ENCODE measurements at regions not wholly inside any gene's neighbourhood (a gene's known extent, or its start where the extent isn't known, plus 50 kb on each side); places are given as distances from the start of the nearest gene placed in this dataset.
"Not testable (repeated sequence)": the region's sequence is repeated elsewhere in the genome, so short reads cannot be mapped to it uniquely, and the experiment has no call there.

DNA sequence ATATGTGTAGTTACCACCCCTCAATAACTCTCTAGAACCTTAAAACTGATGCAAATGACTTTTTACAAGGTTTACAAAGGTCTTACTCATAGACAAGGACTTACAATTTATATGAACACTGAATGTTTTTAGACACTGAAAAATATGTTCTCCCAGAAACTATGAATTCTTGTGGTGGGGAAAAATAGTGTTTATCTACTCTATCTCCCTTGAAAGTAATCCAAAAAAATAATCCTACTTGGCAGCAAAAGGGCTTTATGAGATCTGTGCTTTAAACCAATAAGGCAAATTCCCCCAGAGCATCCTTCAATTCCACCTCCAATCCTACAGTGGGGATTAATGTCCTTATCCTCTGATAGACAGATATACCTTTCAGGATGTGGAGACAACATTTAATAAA lies 1984.1 kb upstream of the RAG2 start:
- DNase-seq (ENCODE audit: low spot score) = no peak

DNA sequence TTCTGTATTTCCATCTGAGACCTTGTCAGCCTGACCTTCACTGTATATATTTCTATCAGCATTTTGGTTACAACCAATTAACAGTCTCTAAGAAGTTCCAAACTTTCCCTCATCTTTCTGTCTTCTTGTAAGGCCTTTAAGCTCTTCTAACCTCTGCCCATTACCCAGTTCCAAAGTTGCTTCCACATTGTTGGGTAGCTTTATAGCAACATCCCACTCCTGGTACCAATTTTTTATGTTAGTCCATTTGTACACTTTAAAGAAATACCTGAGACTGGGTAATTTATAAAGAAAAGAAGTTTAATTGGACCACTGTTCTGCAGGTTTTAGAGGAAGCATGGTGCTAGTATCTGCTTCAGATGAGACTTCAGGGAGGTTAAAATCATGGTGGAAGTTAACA lies 1979.7 kb upstream of the RAG2 start:
- DNase-seq (ENCODE audit: low spot score) = no peak

DNA sequence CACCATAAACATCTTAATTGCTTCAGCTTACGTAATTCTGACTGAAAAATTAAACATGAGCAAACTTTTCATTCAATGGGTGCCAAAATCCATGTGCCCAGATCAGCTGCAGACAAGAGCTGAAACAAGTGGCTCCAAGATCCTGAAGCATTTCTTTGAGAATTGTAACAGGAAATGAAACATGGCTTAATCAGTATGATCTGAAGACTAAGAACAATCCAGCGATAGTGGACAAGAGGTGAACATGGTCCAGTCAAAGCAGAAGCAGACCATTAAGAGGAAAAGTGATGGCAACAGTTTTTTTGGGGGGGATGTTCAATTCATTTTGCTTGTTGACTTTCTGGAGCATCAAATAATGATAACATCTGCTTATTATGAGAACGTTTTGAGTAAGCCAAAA lies 1964.5 kb upstream of the RAG2 start:
- DNase-seq (ENCODE audit: low spot score) = no peak

DNA sequence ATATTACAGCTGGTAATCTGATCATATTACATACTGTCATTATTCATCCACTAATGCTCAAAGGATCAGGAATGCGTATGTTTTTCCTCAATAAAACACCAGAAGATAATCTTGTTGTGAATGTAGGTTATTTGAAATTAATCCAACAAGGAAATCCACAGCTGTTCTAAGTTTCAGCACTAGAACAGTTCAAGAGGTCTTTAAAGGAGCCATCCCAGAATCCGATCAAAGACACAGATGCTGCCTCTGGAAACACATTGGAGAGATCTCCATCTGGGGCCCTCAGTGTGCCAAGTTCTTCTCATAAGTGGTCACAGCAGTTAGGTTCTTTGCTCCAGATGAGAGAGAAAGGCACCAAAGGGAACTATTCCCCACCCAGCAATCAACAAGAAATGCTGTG lies 1955.1 kb upstream of the RAG2 start:
- no peak for DNase-seq (ENCODE audit: low spot score)

DNA sequence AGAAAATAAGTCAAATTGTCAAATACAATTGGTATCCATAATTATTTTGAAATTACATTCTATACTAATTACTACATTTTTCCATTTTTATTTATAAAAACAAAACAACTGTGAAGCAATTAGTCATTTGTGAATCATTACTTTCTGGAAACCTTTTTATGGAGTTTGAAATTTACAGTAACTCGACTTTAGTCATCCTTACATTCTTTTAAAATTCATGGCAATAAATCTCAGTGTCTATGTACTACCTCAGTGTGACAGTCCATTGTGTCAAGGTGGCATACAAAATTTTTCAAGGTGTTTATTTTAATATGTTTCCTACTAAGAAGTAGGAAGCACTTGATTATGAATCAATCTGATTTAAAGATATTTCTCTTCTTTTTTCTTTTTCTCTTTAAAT lies 1949.4 kb upstream of the RAG2 start:
- DNase-seq (ENCODE audit: low spot score) = no peak

DNA sequence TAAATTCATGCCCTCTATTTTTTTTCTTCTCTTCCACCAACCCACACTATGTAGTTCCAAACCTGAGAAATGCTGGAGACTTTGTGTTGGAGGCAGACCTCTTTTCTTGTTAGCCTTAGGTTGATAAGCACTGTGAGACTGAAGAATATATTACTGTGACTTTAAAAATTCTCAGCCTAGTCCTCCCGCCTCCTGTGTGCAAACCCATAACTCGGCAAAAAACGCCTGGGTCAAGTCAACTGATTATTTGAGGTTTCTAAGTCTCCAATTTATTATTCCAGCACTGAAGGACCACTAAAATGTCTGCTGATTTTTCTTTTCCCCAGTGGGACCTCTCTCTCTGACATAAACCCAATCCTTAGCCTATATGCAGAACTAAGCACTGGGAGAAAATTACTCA lies 1946.0 kb upstream of the RAG2 start:
- DNase-seq (ENCODE audit: low spot score) = no peak

DNA sequence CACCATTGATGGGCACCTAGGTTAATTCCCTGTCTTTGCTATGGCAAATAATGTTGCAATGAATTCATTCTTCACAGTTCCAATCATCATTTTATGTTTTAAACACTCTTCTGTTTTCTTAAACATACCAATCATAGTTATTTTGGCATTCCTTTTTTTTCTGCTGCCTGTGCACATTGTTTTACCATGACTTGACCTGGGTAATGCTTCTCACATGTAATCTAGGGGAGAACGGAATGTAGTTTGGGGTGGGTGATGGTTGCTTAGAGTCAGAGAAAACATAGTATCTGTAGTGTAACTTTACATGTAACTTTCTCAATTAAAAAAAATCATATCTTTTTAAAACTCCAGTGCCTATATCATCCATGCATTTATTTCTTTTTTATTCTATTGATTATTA lies 1945.3 kb upstream of the RAG2 start:
- DNase-seq (ENCODE audit: low spot score) = no peak

DNA sequence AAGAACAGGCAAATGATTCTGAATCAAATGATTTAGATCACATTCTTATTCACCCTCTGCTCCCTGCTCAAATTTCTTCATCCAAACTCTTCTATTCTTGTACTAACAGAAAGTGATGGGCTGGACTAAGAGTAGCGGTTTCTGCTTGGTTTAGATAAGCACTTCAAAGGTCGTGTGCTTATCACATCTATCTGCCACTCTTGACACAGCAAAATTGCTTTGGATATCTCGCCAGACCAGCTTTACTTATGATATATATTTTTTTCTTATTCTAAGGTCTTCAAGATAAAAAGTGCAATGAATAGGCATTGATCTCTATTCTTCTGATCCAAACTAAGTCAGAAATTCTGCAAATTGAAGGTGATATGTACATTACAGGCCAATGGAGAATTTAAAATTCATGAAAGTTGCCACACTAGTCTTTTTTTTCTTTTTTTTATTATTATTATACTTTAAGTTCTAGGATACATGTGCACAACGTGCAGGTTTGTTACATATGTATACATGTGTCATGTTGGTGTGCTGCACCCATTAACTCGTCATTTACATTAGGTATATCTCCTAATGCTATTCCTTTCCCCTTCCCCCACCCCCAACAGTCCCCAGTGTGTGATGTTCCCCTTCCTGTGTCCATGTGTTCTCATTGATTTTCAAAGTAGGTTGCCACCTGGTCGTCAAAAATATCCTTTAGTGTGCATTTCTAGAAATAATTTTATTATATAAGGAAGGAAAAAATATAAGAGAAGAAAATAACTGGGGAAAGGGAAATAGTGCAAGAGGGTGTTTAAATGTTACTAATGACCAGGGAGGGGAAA lies 1941.0 kb upstream of the RAG2 start:
- no peak for DNase-seq (ENCODE audit: low spot score)

DNA sequence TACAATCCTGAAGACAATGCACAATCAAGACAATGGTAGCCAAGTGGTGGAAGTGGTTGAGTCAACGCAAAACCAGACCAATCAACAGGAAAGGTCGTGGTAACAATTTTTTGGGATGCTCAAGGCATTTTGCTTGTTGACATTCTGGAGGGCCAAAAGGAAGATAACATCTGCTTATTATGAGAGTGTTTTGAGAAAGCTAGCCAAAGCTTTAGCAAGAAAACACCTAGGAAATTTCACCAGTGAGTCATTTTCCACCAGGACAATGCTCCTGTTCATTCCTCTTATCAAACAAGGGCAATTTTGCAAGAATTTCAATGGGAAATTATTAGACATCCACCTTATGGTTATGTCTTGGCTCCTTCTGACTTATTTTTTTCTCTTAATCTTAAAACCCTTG lies 1932.2 kb upstream of the RAG2 start:
- DNase-seq (ENCODE audit: low spot score) = no peak

DNA sequence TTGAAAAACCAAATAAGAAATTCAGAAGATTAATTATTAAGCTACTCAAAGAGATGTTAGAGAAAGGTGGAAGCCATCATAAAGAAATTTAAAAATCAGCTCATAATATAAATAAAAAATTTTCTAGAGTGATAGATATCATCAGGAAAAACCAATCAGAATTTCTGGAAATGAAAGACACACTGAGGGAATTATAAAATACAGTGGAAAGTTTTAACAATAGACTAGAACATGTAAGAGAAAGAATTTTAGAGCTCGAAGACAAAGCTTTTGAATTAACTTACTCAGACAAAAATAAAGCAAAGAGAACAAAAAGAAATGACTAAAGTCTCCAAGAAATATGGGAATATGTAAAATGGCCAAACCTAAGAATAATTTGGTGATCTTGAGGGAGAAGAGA lies 1926.9 kb upstream of the RAG2 start:
- DNase-seq (ENCODE audit: low spot score) = no peak

DNA sequence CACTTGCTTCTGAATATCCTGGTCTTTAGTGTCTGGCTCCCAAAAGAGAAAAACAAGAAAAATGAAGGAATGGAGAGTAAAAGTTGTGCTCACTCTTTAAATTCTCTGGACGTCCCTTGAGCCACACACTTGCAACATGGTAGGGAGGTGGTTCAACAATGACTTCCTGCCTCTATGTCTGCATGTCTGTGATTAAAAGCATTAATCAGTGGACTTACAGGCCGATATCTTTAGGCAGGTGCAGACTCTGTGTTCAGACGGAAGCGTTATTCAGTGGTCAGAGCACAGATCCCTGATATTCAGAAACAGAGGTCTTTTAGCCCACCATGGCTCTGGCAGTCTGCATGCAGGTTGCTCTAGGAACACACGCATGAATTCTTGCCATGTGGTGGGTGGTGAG lies 1920.0 kb upstream of the RAG2 start:
- DNase-seq (ENCODE audit: low spot score) = no peak

DNA sequence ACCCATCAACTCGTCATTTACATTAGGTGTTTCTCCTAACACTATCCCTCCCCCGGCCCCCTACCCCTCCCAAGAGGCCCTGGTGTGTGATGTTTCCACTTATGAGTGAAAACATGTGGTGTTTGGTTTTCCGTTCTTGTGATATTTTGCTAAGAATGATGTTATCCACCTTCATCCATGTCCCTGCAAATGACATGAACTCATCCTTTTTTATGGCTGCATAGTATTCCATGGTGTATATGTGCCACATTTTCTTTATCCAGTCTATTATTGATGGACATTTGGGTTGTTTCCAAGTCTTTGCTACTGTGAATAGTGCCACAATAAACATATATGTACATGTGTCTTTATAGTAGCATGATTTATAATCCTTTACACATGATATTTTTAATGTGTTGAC lies 1914.8 kb upstream of the RAG2 start:
- not testable (repeated sequence) for DNase-seq (ENCODE audit: low spot score)

DNA sequence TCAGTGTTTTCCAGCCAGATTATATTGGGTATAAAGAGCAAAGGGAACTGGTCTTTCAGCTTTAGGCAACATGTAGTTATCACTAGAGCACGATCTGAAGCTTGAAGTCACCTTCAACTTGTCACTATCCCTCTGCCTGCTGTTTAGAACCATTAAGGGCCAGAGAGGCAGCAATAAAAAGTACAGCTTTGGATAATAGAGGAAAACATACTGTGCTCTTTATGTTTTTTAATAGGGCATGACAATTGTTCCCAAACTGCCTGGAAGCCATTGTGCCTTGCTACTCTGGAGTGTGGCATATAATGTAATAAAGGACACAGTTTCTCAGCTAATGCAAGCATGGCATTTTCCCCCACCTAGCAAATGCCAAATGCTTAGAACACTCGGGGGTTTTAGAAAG lies 1912.0 kb upstream of the RAG2 start:
- DNase-seq (ENCODE audit: low spot score) = no peak

DNA sequence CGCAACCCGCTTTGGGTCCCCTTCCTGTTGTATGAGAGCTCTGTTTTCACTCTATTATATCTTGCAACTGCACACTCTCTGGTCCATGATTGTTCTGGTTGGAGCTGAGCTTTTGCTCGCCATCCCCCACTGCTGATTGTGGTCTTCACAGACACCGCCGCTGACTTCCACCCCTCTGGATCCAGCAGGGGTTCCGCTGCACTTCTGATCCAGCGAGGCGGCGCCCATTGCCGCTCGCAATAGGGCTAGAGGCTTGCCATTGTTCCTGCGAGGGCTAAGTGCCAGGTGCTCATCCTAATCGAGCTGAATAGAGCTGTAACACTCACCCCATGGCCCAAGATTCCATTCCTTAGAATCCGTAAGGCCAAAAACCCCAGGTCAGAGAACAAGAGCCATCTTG lies 1905.8 kb upstream of the RAG2 start:
- no peak for DNase-seq (ENCODE audit: low spot score)

DNA sequence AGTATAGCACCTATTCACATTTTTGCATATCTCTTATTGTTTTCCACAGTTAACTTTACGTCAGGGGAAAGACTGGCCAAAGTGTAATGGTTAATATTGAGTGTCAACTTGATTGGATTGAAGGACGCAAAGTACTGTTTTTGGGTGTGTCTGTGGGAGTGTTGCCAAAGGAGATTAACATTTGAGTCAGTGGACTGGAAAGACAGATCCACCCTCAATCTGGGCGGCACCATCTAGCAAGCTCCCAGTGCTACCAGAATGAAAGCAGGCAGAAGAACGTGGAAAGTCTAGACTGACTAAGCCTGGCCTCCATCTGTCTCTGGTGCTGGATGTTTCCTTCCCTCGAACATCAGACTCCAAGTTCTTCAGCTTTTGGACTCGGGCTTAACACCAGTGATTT lies 1900.7 kb upstream of the RAG2 start:
- DNase-seq (ENCODE audit: low spot score) = no peak

DNA sequence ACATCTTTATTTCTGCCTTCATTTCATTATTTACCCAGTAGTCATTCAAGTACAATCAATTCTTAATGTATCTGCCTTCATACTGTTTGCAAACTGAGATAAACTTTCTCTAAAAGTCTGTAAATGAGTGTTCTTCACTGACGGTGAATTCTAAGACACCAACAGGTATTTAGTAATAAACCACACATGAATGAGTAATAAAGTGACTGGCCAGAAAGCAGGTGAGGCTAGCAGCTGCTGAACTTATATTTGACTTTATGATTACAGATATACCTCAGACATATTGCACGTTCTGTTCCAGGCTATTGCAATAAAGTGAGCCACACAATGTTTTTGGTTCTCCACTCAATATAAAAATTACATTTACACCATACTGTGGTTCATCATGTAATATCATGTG lies 1894.0 kb upstream of the RAG2 start:
- DNase-seq (ENCODE audit: low spot score) = no peak

DNA sequence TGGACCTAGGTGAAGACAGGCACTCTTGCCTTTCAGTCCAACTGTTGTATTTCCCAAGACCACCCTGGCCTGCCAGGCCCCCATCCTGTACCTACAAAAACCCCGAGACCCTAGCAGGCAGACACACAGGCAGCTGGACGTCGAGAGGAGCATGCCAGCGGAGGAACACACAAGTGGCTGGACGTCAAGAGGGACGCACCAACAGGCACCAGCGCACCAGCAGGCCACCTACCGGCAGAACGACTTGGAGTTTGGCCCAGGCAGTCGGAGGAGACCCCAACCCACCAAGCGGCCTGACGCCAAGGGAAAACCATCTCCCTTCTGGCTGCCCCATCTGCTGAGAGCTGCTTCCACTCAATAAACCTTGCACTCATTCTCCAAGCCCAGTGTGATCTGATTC lies 1883.4 kb upstream of the RAG2 start:
- no peak for DNase-seq (ENCODE audit: low spot score)

DNA sequence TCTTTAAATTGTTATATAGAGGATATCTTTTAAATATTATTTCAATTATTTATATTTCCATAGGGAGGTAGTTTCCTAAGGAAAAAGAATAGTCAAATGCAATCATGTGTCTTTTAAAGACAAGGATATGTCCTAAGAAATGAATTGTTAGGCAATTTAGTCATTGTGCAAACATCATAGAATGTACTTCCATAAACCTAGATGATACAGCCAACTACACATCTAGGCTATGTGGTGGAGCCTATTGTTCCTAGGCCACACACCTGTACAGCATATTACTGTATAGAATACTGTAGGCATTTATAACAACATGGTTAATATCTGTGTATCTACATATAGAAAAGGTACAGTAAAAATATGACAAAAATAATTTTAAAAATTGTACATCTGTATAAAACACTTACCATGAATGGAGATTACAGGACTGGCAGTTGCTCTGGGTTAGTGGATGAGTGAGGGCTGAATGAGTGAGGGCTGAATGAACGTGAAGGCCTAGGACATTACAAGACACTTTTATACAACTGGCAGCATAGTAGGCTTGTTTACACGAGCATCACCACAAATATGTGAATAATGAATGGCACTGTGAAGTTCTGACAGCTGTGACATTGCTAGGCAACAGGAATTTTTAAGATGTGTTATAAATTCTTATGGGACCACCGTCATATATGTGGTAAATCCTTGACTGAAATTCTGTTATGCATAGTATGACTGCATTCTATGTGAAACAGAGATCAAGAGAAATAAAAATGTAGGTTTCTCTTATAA lies 1879.0 kb upstream of the RAG2 start:
- DNase-seq (ENCODE audit: low spot score) = no peak

DNA sequence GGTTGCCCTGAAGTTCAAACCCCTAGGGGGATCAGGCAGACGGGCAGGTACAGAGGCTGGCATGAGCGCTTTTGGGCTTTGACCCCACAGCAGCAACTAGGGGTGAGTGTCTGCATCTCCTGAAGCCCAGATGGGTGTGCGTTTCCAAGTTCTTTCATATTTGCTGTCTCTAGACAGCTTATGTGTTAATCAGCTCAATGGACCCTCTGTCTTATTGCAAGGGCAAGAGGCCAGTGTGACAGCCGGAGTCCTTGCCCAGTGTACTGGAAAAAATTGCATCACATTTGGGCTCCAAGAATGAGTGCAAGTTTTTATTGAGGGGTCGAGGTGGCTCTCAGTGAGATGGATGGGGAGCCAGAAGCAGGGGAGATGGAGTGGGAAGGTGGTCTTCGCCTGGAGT lies 1863.7 kb upstream of the RAG2 start:
- DNase-seq (ENCODE audit: low spot score) = no peak

DNA sequence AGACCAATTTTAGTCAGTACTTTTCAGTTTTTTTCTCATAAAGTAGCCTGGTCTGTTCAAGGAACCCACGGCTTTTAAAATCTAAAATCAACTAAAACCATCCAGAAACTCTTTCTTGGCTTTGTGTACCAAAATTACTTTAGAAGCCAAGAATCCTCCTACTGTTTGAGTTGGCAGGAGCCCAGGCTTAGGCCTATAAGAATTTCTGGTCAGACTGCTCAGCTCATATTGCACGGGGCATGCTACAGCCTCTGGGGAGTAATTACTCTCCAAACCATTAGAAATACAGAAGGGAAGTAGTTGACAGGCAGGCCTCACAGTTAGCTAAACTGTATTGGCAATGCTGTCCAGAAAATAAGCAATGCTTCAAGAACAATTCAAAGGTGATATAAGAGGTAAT lies 1862.9 kb upstream of the RAG2 start:
- no peak for DNase-seq (ENCODE audit: low spot score)

DNA sequence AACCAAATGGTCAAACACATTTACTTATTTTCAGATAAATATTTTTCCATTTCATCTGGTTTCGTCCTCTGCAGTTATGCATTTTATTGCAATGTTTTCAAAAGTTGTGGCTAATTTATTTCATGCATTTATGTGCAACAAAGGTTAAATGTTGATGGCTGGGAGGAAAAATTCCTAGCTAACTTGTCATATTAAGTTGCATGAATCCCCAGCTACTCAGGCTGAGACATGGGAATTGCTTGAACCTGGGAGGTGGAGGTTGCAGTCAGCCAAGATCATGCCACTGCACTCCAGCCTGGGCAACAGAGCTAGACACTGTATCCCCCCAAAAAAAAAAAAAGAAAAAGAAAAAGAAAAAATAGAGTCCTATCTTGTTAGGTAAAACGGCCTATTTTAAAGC lies 1862.4 kb upstream of the RAG2 start:
- no peak for DNase-seq (ENCODE audit: low spot score)

DNA sequence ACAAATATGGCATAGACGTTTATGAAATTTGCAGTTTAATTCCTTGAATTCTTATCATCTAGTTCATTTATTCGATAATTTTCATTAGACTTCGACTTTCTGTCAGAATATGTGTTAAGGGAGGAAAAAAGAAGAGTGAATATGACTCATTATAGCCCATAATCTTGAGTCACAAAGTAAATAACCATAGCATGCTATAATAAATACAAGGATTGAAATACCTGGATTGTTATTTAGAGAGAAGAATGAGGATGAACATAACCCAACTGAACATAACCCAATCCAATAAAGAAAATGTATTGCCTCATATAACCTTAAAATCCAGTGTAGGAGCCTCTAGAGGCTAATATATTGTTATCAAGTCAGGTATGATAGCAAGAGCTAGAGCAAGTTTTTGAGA lies 1858.3 kb upstream of the RAG2 start:
- no peak for DNase-seq (ENCODE audit: low spot score)

DNA sequence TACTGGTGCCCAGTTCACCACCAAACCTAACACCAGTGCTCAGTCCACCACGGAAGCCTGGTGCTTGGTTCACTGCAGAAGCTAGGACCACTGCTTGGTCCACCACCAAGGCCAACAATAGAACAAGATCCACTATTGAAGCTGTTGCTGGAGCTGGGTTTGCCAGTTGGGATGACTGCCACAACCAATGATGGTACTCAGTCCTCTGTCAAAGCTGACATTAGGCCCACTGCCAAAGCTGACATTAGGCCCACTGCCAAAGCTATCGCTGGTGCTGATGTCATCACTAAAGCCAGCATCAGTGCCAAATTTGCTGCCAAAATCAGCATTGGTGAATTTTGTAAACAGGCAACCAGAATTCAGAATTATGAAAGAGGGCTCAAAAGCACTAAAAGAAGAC lies 1850.2 kb upstream of the RAG2 start:
- no peak for DNase-seq (ENCODE audit: low spot score)

DNA sequence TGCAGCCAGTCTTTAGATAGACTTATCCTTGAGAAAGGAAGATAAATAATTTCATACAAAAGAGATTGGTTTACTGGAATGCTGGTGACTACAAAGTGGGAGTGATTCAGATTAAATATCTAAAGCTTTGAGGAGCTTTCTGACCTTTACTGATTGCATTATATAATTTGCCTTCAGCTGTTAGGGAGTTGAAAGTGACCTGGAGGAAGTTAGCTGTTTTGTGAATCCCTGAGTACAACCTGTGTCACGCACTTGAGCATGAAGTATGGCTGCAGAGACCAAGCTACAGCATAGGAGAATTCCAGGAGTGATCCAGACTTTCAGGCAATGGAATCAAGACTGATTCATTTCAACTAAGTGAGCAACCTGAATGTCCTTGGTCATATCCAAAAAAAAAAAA lies 1848.3 kb upstream of the RAG2 start:
- no peak for DNase-seq (ENCODE audit: low spot score)
